ENCODE measurements at regions not wholly inside any gene's neighbourhood (a gene's known extent, or its start where the extent isn't known, plus 50 kb on each side); places are given as distances from the start of the nearest gene placed in this dataset.

DNA sequence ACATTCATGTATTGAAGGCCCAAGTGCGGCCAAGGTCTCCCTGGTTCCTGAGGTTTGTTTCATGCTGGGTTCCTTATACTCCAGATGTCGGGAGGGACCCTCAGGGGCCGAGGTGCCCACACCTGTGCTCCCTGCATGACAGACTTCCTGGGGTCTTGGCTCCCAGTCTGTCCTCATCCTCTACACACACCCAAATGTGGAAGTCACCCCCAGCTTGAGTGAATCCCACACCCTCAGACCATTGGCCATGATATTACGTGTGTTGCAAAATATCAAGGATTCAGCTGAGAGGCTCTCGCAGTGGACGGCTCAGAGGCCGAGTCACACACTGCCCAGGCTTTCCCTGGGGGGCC, 82.2 kb upstream of the DUSP22 start:
- TF ChIP-seq, protein P1, sequence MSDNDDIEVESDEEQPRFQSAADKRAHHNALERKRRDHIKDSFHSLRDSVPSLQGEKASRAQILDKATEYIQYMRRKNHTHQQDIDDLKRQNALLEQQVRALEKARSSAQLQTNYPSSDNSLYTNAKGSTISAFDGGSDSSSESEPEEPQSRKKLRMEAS (IDR thresholded peaks at IDR 0.05) = no peak
- no peak for TF ChIP-seq JUND (IDR thresholded peaks at IDR 0.05)
- TF ChIP-seq, protein P2, sequence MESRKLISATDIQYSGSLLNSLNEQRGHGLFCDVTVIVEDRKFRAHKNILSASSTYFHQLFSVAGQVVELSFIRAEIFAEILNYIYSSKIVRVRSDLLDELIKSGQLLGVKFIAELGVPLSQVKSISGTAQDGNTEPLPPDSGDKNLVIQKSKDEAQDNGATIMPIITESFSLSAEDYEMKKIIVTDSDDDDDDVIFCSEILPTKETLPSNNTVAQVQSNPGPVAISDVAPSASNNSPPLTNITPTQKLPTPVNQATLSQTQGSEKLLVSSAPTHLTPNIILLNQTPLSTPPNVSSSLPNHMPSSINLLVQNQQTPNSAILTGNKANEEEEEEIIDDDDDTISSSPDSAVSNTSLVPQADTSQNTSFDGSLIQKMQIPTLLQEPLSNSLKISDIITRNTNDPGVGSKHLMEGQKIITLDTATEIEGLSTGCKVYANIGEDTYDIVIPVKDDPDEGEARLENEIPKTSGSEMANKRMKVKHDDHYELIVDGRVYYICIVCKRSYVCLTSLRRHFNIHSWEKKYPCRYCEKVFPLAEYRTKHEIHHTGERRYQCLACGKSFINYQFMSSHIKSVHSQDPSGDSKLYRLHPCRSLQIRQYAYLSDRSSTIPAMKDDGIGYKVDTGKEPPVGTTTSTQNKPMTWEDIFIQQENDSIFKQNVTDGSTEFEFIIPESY (IDR thresholded peaks at IDR 0.05) = no peak
- TF ChIP-seq, protein P3, sequence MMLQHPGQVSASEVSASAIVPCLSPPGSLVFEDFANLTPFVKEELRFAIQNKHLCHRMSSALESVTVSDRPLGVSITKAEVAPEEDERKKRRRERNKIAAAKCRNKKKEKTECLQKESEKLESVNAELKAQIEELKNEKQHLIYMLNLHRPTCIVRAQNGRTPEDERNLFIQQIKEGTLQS (IDR thresholded peaks at IDR 0.05) = no peak
- TF ChIP-seq, protein P4, sequence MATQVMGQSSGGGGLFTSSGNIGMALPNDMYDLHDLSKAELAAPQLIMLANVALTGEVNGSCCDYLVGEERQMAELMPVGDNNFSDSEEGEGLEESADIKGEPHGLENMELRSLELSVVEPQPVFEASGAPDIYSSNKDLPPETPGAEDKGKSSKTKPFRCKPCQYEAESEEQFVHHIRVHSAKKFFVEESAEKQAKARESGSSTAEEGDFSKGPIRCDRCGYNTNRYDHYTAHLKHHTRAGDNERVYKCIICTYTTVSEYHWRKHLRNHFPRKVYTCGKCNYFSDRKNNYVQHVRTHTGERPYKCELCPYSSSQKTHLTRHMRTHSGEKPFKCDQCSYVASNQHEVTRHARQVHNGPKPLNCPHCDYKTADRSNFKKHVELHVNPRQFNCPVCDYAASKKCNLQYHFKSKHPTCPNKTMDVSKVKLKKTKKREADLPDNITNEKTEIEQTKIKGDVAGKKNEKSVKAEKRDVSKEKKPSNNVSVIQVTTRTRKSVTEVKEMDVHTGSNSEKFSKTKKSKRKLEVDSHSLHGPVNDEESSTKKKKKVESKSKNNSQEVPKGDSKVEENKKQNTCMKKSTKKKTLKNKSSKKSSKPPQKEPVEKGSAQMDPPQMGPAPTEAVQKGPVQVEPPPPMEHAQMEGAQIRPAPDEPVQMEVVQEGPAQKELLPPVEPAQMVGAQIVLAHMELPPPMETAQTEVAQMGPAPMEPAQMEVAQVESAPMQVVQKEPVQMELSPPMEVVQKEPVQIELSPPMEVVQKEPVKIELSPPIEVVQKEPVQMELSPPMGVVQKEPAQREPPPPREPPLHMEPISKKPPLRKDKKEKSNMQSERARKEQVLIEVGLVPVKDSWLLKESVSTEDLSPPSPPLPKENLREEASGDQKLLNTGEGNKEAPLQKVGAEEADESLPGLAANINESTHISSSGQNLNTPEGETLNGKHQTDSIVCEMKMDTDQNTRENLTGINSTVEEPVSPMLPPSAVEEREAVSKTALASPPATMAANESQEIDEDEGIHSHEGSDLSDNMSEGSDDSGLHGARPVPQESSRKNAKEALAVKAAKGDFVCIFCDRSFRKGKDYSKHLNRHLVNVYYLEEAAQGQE (IDR thresholded peaks at IDR 0.05) = no peak
- TF ChIP-seq RXRA (IDR thresholded peaks at IDR 0.05) = no peak
- TF ChIP-seq SP1 (IDR thresholded peaks at IDR 0.05) = no peak
- TF ChIP-seq, protein P5, sequence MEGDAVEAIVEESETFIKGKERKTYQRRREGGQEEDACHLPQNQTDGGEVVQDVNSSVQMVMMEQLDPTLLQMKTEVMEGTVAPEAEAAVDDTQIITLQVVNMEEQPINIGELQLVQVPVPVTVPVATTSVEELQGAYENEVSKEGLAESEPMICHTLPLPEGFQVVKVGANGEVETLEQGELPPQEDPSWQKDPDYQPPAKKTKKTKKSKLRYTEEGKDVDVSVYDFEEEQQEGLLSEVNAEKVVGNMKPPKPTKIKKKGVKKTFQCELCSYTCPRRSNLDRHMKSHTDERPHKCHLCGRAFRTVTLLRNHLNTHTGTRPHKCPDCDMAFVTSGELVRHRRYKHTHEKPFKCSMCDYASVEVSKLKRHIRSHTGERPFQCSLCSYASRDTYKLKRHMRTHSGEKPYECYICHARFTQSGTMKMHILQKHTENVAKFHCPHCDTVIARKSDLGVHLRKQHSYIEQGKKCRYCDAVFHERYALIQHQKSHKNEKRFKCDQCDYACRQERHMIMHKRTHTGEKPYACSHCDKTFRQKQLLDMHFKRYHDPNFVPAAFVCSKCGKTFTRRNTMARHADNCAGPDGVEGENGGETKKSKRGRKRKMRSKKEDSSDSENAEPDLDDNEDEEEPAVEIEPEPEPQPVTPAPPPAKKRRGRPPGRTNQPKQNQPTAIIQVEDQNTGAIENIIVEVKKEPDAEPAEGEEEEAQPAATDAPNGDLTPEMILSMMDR (IDR thresholded peaks at IDR 0.05; ENCODE audit: low read depth, low read length, missing input control) = no peak
- TF ChIP-seq YY1 (IDR thresholded peaks at IDR 0.05) = no peak
- TF ChIP-seq NR2F2 (IDR thresholded peaks at IDR 0.05) = no peak
- TF ChIP-seq HNF4G (IDR thresholded peaks at IDR 0.05) = no peak
- TF ChIP-seq FOXA1 (IDR thresholded peaks at IDR 0.05) = no peak
- no peak for TF ChIP-seq EGR1 (IDR thresholded peaks at IDR 0.05; ENCODE audit: low read depth in 2 of 2)
- TF ChIP-seq HNF4A (conservative IDR thresholded peaks at IDR 0.05) = no peak
- TF ChIP-seq RAD21 (IDR thresholded peaks at IDR 0.05) = no peak
- no peak for TF ChIP-seq TAF1 (conservative IDR thresholded peaks at IDR 0.05)
- no peak for TF ChIP-seq GABPA (IDR thresholded peaks at IDR 0.05 in 1 of 2, conservative IDR thresholded peaks at IDR 0.05 in 1 of 2)
- no peak for TF ChIP-seq FOXA2 (IDR thresholded peaks at IDR 0.05)
- Histone ChIP-seq H3K4me1 (ENCODE audit: control insufficient read depth in 4 of 4, insufficient read depth in 4 of 4, low read length in 3 of 4) (no peaks in the 10 kb centered on the region), H3K9ac (ENCODE audit: low read depth in 1 of 2, low read length in 2 of 2) (no peak overlapping the region), H3K27ac (ENCODE audit: low read depth in 1 of 2, low read length in 2 of 2) (no peak overlapping the region), H3K4me3 (ENCODE audit: low read depth in 1 of 3, low read length in 3 of 3) (no peak overlapping the region), H3K36me3 (ENCODE audit: control insufficient read depth in 4 of 4, insufficient read depth in 3 of 4, low read depth in 1 of 4, low read length in 3 of 4) (no peaks in the 10 kb centered on the region), H3K27me3 (ENCODE audit: control insufficient read depth in 4 of 4, insufficient read depth in 4 of 4, low read length in 3 of 4) (peaks cover 0 to 3% (median under 1%) of the 10 kb centered on the region in 4 donors), H3K9me3 (ENCODE audit: control insufficient read depth in 4 of 4, low read length in 3 of 4) (peaks cover 6 to 14% (median 9%) of the 10 kb centered on the region in 4 donors)
- 89% methylated on average over 7 of the region's 7 CpGs for WGBS
- DNase-seq (ENCODE audit: low spot score) = no peak

Data from liver (tissue), 8 donors.